GM18861 (cell line): ENCODE measurements at regions not wholly inside any gene's neighbourhood (a gene's known extent, or its start where the extent isn't known, plus 50 kb on each side); places are given as distances from the start of the nearest gene placed in this dataset.
"Not testable (repeated sequence)": the region's sequence is repeated elsewhere in the genome, so short reads cannot be mapped to it uniquely, and the experiment has no call there.

Source experiments
- ATAC-seq: cut with Tn5 transposase; IDR thresholded peaks from one replicate; pipeline ENCODE4 v1.9.1; 2021; ENCODE audit not compliant: unreplicated experiment

GRCh38 chr2:49686897-49687442 is 532.7 kb upstream of the FSHR start:
- no peak for ATAC-seq

DNA sequence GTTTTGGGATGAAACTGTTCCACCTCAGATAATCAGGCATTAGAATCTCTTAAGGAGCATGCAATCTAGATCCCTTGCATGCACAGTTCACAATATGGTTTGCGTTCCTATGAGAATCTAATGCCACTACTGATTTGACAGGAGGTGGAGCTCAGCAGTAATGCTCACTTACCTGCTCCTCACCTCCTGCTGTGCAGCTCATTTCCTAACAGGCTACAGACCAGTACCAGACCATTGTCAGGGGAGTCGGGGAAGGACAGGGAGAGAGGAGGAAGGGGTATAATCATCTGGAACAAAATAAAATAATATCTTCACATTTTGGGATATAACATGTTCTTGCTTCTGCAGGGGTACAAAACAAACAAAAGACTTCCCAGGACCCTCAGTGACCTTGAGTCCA is 532.0 kb upstream of the FSHR start:
- no peak for ATAC-seq

- no peak for ATAC-seq
These were observed 522.9 kb upstream of the FSHR start for GRCh38 chr2:49677227-49677626.

DNA sequence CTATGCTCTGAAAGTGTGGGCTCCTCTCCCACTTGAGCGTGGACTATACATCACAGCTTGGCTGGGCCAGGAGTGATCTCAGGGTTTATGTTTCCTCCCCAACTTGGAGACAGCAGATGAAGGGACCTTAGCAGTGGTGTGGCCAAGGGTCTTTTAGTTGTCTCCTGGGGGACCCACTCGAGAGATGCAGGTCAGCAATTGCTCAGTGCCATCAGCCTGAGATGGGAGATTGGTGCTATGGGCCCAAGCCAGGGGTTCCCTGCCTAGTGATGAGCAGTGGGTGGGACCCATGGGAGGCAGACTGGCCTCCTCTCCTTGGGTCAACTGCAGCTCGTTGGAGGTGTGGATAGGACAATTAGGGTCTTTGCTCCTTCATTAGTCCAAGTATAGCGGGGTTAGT is 510.5 kb upstream of the FSHR start:
- no peak for ATAC-seq

- ATAC-seq = no peak
These were observed 507.5 kb upstream of the FSHR start for GRCh38 chr2:49661809-49662208.

GRCh38 chr2:49656853-49657252 is 502.5 kb upstream of the FSHR start:
- ATAC-seq = no peak

- ATAC-seq = no peak
These were observed 488.8 kb upstream of the FSHR start for GRCh38 chr2:49643149-49643548.

DNA sequence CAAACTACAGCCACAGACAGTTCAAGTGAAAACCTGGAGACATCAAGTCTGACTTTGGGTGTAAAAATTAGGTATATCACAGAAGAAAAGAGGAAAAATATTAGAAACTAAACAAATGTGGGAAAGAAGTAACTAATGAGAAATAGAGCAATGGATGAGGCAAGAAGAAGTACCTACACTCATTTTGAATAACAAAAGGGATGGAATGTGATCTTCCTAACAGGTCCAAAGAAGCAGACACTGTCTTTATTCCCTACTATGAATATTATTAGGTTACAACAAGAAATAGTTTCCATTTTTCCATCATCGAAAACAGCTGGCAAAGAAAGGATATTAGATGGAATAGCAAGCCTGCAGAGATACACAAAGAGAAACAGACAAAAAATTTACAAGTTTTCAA is 486.3 kb upstream of the FSHR start:
- ATAC-seq = no peak

DNA sequence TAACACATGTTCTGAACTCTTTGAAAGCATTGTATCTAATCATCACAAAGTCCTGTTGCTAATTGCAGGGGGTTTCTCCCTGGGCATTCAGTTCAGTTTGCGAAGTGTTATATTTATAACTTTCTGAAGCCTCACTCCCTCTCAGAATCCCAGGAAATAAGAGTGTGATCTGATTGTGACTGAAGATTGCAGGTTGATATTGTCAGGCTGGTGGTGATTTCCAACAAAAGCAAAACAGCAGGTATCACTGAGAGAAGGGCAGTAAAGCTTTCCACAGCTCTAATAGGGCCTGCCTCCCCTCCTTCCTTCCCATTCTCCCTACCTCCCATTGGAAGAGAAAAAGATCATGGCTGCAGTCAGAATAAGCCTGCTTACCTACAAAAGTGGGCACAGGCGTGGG is 466.7 kb upstream of the FSHR start:
- ATAC-seq = no peak

DNA sequence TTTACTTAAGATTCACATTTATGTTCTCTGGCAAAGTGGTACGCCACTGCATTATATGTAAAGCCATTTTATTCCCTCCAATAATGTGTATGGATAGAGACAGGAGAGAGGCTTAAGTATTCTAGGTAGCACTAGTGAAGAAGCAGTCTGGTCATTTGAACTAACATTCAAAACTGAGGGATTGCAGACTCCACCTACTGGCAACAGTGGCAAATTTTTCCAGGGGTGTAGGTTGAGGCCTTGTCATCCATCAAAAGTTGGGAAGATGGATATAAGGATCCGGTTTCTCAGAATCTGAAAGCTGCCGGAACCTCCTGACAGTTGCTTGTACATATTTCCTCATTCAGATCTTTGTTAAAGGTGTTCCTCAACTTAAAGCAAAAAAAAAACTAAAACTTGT is 465.5 kb upstream of the FSHR start:
- ATAC-seq = no peak

DNA sequence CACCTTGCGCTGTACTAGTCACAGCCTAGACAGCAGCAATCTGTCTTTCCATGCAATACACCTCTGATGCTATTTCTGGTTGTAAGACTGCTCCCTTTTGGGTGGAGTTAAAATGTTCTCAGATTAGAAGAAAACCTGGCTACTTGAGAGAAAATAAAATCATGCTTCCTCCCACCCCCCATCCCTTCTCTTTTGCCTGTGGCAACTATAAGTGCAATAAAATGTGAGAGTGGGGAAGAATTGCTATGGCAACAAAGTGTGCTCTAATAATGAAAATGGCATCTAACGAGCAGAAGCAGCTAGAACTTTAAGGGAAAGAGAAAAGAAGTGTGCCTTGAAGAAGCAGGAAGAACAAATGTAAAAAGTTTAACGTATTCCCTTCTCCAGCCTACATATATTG is 464.2 kb upstream of the FSHR start:
- ATAC-seq = no peak

GRCh38 chr2:49616800-49617199 is 462.5 kb upstream of the FSHR start:
- no peak for ATAC-seq

- not testable (repeated sequence) for ATAC-seq
These were observed 457.5 kb upstream of the FSHR start for GRCh38 chr2:49611796-49612195.

GRCh38 chr2:49600524-49600923 is 446.2 kb upstream of the FSHR start:
- ATAC-seq = no peak

- ATAC-seq = no peak
These were observed 443.9 kb upstream of the FSHR start for GRCh38 chr2:49598231-49598630.

GRCh38 chr2:49585921-49586320 is 431.6 kb upstream of the FSHR start:
- no peak for ATAC-seq

- no peak for ATAC-seq
These were observed 428.6 kb upstream of the FSHR start for GRCh38 chr2:49582946-49583345.

GRCh38 chr2:49577041-49577440 is 422.7 kb upstream of the FSHR start:
- ATAC-seq = no peak

- ATAC-seq = no peak
These were observed 414.9 kb upstream of the FSHR start for GRCh38 chr2:49569176-49569575.

DNA sequence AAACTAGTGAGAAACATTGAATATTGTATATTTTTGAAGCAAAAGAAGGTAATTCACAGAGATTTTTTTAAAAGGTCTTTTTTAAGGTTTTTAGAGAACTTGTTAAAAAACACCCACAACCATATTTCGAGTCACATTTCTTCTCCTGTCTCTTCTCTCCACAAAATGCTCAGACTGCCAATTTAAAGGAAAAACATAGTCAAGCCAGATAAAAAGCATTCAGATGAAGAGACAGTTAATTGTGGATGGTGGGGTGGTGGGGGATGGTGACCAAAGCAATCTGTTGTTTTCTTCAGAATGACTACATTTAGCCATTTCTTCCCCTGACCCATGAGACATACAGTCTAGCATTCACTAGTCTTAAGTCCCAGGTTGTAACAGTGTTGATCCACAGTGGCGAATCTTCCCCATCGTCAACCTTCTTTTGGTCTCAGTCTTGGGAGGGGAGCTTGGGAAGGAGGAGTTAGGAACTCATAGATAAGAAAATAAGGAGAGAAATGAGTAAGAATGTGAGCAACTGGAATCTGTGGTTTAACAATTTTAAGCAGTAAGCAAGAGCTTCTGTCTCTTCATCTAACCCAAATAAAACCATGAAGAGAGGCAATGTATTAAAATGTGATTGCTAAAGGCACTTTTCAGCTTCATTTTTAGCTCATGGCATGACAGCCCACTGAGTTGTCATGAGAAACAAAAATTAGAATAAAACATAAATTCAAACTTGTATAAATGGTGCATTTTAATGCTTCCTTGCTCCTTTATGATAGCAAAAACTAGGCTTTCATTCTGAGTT is 413.7 kb upstream of the FSHR start:
- ATAC-seq = no peak

- no peak for ATAC-seq
These were observed 412.7 kb upstream of the FSHR start for GRCh38 chr2:49567021-49567420.

DNA sequence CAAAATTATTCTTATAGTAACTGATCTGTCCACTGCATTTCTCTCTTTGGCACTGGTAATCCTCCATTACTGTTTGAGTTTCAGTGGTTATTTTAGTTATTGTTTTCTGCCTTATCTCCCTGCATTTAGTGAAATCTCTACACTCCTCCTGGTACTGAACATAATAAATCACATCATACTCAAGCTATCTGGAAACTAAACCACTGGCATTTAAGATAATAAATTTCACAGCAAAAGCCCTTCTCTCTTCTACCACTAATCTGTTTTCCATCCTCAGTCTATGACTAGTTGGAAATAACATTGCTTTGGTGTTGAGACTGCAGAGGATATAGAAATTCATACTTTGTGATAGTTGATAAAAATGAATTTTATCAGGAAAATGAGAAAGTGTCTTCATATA is 399.3 kb upstream of the FSHR start:
- ATAC-seq = no peak

DNA sequence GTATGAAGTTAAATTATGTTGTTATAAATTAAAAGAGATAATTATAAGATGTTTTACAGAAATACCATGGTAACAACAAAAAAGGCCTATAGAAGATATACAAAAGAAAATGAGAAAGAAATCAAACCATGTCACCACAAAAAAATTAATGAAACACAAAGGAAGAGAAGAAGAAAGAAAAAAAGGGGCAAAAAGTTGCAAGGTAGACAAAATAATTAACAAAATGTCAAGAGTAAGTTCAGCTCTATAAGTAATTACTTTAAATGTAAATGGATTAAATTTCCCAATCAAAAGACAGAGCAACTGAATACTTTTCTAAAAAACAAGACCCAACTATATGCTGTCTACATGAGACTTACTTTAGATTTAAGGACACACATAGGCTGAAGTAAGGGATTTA is 378.4 kb upstream of the FSHR start:
- ATAC-seq = no peak
